ENCODE measurements at regions not wholly inside any gene's neighbourhood (a gene's known extent, or its start where the extent isn't known, plus 50 kb on each side); places are given as distances from the start of the nearest gene placed in this dataset.

DNA sequence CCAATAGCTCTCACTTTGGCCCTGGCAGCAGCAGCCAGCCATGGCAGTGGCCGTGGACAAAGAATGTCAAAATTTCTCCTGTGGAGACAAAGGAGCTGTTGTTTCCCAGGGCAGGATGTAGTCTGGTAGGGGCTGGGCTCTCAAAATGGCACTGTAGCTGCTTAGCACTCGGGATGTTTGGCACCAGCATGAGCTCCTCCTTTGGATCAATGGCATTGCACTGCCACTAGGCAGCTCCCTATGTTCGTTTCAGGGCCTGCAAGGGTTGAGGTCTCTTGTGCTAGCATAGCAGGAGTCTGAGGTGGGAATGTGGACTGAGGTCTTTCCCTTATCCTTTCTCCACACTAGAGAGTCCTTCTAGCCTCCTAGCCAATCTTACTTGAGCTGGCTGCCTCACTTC, 948.8 kb upstream of the FAM98A start:
- no peak overlapping the region for H3K4me2 ChIP-seq
- H3K9ac ChIP-seq, result no peak overlapping the region
- H3K9me2 ChIP-seq, result no peaks in the 10 kb centered on the region
- 13% methylated on average over 3 of the region's 3 CpGs for WGBS (ENCODE audit: low lambda C conversion rate)
- no peaks in the 10 kb centered on the region for H3K27me3 ChIP-seq (ENCODE audit: insufficient read depth)
- no peaks in the 10 kb centered on the region for H3F3A ChIP-seq (replicated peaks; ENCODE audit: insufficient read depth)
- CTCF ChIA-PET, result interaction anchor here (1.3 to 1.6 kb wide), 3 partner anchors 17 to 452 kb away, joined by 3 to 5 read pairs (median 4); no protein-coding TSS in a partner anchor
- H3K27ac ChIP-seq (ENCODE audit: low read depth in 2 of 2, low read length in 1 of 2), result no peak overlapping the region
- no peaks in the 10 kb centered on the region for H3K4me1 ChIP-seq (ENCODE audit: control insufficient read depth in 1 of 2, insufficient read depth in 2 of 2, low read depth in 1 of 2, low read length in 1 of 2)
- TF ChIP-seq CHD2 (IDR thresholded peaks at IDR 0.05; ENCODE audit: low read length, partially characterized antibody) (no peak), EZH2phosphoT487 (IDR thresholded peaks at IDR 0.05; ENCODE audit: borderline replicate concordance, low read depth) (no peak), ZBTB33 (IDR thresholded peaks at IDR 0.05; ENCODE audit: borderline replicate concordance, low read depth) (no peak), SMC3 (IDR thresholded peaks at IDR 0.05; ENCODE audit: low read depth, low read length) (no peak), RAD21 (IDR thresholded peaks at IDR 0.05; ENCODE audit: low read length) (no peak), MEF2A (IDR thresholded peaks at IDR 0.05; ENCODE audit: borderline replicate concordance, low read depth) (no peak), NRF1 (IDR thresholded peaks at IDR 0.05; ENCODE audit: low read depth, low read length) (no peak), POLR2AphosphoS5 (IDR thresholded peaks at IDR 0.05; ENCODE audit: low read depth, low read length) (no peak), RXRA (IDR thresholded peaks at IDR 0.05; ENCODE audit: borderline replicate concordance, low read depth) (no peak), TCF12 (IDR thresholded peaks at IDR 0.05) (no peak), RFX5 (IDR thresholded peaks at IDR 0.05; ENCODE audit: low read length) (no peak), NFIC (IDR thresholded peaks at IDR 0.05; ENCODE audit: borderline replicate concordance) (no peak), MXI1 (IDR thresholded peaks at IDR 0.05; ENCODE audit: low read depth, low read length) (no peak), RCOR1 (IDR thresholded peaks at IDR 0.05; ENCODE audit: low read length) (no peak), FOSL2 (IDR thresholded peaks at IDR 0.05; ENCODE audit: borderline replicate concordance, low read depth) (no peak), EP300 (IDR thresholded peaks at IDR 0.05; ENCODE audit: borderline replicate concordance in 1 of 2, low read depth in 1 of 2, low read length in 1 of 2) (no peak)
- TF ChIP-seq, protein P1, sequence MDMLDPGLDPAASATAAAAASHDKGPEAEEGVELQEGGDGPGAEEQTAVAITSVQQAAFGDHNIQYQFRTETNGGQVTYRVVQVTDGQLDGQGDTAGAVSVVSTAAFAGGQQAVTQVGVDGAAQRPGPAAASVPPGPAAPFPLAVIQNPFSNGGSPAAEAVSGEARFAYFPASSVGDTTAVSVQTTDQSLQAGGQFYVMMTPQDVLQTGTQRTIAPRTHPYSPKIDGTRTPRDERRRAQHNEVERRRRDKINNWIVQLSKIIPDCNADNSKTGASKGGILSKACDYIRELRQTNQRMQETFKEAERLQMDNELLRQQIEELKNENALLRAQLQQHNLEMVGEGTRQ (IDR thresholded peaks at IDR 0.05; ENCODE audit: borderline replicate concordance, low read depth, low read length), result no peak
- TF ChIP-seq, protein P2, sequence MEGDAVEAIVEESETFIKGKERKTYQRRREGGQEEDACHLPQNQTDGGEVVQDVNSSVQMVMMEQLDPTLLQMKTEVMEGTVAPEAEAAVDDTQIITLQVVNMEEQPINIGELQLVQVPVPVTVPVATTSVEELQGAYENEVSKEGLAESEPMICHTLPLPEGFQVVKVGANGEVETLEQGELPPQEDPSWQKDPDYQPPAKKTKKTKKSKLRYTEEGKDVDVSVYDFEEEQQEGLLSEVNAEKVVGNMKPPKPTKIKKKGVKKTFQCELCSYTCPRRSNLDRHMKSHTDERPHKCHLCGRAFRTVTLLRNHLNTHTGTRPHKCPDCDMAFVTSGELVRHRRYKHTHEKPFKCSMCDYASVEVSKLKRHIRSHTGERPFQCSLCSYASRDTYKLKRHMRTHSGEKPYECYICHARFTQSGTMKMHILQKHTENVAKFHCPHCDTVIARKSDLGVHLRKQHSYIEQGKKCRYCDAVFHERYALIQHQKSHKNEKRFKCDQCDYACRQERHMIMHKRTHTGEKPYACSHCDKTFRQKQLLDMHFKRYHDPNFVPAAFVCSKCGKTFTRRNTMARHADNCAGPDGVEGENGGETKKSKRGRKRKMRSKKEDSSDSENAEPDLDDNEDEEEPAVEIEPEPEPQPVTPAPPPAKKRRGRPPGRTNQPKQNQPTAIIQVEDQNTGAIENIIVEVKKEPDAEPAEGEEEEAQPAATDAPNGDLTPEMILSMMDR (IDR thresholded peaks at IDR 0.05), result no peak
- TF ChIP-seq, protein P3, sequence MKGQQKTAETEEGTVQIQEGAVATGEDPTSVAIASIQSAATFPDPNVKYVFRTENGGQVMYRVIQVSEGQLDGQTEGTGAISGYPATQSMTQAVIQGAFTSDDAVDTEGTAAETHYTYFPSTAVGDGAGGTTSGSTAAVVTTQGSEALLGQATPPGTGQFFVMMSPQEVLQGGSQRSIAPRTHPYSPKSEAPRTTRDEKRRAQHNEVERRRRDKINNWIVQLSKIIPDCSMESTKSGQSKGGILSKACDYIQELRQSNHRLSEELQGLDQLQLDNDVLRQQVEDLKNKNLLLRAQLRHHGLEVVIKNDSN (IDR thresholded peaks at IDR 0.05; ENCODE audit: borderline replicate concordance, low read depth), result no peak
- H4K20me1 ChIP-seq (ENCODE audit: insufficient read depth), result no peaks in the 10 kb centered on the region
- no peaks in the 10 kb centered on the region for H3K9me3 ChIP-seq
- H3K36me3 ChIP-seq (replicated peaks in 1 of 2; ENCODE audit: control insufficient read depth in 1 of 2, insufficient read depth in 2 of 2, low read length in 1 of 2), result no peaks in the 10 kb centered on the region
- POLR2A ChIA-PET, result no interaction called here
- no peak for DNase-seq
- H3K79me2 ChIP-seq (ENCODE audit: insufficient read depth), result no peaks in the 10 kb centered on the region
- no peak overlapping the region for H2AFZ ChIP-seq (ENCODE audit: low read depth)
- H3K4me3 ChIP-seq (ENCODE audit: low read depth in 2 of 2, low read length in 1 of 2), result no peak overlapping the region

Measured in SK-N-SH (cell line).